ENCODE measurements at regions not wholly inside any gene's neighbourhood (a gene's known extent, or its start where the extent isn't known, plus 50 kb on each side); places are given as distances from the start of the nearest gene placed in this dataset.

- no peak for DNase-seq
These were observed 212.9 kb upstream of the RASA1 start for GRCh38 chr5:87054821-87055220.

- no peak for DNase-seq
These were observed 206.6 kb upstream of the RASA1 start for GRCh38 chr5:87061046-87061445.

GRCh38 chr5:87069311-87069710, 198.4 kb upstream of the RASA1 start:
- no peak for DNase-seq

GRCh38 chr5:87069974-87070608, 197.6 kb upstream of the RASA1 start:
- no peak for DNase-seq

GRCh38 chr5:87074072-87074471, 193.6 kb upstream of the RASA1 start:
- DNase-seq = no peak

- DNase-seq = no peak
These were observed 192.6 kb upstream of the RASA1 start for GRCh38 chr5:87074934-87075541.

- no peak for DNase-seq
These were observed 191.3 kb upstream of the RASA1 start for GRCh38 chr5:87076411-87076810.

GRCh38 chr5:87076931-87077330, 190.8 kb upstream of the RASA1 start:
- DNase-seq = no peak

- DNase-seq = no peak
These were observed 188.5 kb upstream of the RASA1 start for GRCh38 chr5:87079219-87079618.

GRCh38 chr5:87081016-87081415, 186.7 kb upstream of the RASA1 start:
- no peak for DNase-seq

GRCh38 chr5:87081511-87082372, 185.9 kb upstream of the RASA1 start:
- no peak for DNase-seq

- DNase-seq = no peak
These were observed 173.3 kb upstream of the RASA1 start for GRCh38 chr5:87094347-87094746.

- no peak for DNase-seq
These were observed 172.8 kb upstream of the RASA1 start for GRCh38 chr5:87094833-87095232.

- no peak for DNase-seq
These were observed 171.9 kb upstream of the RASA1 start for GRCh38 chr5:87095787-87096186.

GRCh38 chr5:87097664-87098063, 170.0 kb upstream of the RASA1 start:
- no peak for DNase-seq

GRCh38 chr5:87099291-87099839, 168.3 kb upstream of the RASA1 start:
- DNase-seq = no peak

- DNase-seq = no peak
These were observed 167.7 kb upstream of the RASA1 start for GRCh38 chr5:87099968-87100367.

- no peak for DNase-seq
These were observed 166.4 kb upstream of the RASA1 start for GRCh38 chr5:87101321-87101720.

GRCh38 chr5:87102841-87103240, 164.8 kb upstream of the RASA1 start:
- DNase-seq = no peak

GRCh38 chr5:87103616-87104287, 163.9 kb upstream of the RASA1 start:
- DNase-seq = no peak

GRCh38 chr5:87105577-87105976, 162.1 kb upstream of the RASA1 start:
- no peak for DNase-seq

GRCh38 chr5:87109746-87110145, 157.9 kb upstream of the RASA1 start:
- DNase-seq = no peak

- no peak for DNase-seq
These were observed 157.0 kb upstream of the RASA1 start for GRCh38 chr5:87110721-87111120.
